NAMALWA (cell line): ENCODE measurements at regions not wholly inside any gene's neighbourhood (a gene's known extent, or its start where the extent isn't known, plus 50 kb on each side); places are given as distances from the start of the nearest gene placed in this dataset.

ENCODE experiments used
- DNase-seq: peaks from one replicate; pipeline ENCODE4 v3.0.0-alpha.2; 2015; ENCODE audit warnings: low spot score

DNA sequence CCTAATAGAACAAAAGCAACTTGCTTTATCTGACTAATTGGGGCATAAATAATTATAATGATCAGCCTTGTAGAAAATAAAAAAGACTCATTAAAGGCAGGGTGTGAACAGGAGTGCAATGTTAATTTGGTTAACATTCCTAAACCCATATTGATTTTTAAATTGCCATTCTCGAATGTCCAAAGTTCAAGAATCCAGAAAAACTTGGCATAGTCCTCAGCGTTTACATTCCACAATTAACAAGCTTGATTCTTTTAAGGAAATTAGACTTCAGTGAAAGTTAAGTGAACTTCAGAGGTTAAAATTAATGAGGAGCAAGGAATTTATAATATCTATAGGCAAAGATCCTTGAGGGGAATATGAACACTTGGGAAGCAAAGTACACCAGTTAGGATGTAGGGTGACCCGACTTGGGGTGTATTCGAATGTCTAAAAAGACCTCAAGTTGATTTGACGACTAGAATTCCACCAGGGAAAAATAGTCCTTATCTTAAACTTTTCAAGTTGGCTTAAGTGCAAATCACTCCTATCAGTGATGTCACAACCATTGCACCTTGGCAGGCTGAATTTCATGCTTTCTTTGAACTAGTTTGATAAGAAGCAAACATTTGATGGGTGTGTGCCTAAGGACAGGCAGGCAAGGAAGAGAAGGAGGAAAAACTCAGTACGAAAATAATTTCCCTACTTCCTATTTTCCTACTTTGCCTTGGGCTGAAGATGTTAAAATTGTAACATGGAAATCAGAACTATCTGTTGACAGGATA, 830.4 kb upstream of the COBL start:
- no peak for DNase-seq

DNA sequence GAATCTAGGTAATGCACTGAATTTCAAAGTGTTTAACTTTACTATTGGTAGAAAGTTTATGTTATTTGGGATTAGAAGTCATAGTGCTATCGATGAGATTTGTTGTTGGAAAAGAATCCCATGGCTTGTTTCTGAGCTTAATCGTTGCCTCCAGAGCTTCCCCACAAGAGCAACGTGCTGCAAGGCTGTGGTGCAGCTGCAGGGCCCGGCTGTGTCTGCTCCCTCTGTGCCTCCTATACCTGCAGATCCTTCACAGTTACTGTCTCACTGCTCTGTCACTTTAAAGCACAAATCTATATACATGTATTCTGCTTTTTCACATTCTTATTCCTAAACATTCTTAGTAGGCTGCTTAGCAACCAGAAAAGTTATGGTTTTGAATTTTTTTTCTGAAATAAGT, 826.6 kb upstream of the COBL start:
- DNase-seq, result no peak

DNA sequence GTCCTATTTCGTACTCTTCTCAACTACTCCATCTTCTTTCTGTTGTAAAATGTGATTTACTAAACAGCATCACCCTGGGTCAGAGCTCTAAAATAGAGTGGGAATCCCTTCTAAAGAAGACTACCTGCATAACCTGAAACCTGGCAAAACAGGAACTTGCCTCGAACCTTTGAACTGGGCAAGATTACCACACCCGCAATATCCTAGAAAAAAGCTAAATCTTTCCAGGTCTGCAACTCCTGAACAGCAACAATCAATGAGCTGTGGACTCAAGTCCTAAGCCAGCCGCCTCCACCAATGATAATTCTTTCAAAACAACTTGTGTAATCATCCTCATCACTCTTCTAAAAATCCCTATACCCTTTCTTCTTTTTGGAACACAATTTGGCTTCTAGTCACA, 824.2 kb upstream of the COBL start:
- no peak for DNase-seq

DNA sequence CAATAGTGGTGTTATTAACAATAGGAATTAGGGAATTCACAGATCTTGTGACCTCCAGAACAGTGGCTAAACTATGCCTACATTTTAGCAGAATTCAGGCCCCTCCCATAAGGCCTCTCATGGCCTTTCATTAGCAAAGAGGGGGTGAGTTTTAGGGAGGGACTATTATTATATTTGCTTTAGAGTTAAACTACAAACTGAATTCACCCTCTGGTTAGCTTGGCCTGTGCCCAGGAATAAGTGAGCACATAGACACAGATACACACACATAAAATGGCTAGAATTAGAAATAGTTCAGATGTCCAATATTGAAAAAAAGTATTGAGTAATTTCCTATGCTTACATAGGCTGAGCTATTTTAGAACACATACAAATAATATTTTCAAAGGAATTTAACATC, 818.8 kb upstream of the COBL start:
- no peak for DNase-seq

DNA sequence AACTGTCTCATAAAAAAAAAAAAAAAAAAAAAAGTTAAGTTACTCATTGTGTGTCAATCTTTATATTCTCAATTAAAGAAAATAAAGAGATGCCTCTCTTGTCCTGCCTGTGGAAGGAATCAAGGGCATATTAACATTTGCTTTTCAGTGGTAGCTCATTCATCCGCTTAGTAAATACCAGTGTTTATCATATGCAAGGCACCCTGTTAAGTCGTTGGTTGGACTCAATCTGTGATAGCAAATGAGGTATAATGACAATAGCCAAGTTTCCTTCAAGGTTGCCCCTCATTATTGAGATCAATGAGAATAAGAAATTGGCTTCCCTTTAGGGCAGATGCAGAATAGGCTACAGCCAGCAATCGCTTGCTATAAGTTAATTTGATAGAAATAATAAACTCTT, 812.7 kb upstream of the COBL start:
- DNase-seq, result no peak

DNA sequence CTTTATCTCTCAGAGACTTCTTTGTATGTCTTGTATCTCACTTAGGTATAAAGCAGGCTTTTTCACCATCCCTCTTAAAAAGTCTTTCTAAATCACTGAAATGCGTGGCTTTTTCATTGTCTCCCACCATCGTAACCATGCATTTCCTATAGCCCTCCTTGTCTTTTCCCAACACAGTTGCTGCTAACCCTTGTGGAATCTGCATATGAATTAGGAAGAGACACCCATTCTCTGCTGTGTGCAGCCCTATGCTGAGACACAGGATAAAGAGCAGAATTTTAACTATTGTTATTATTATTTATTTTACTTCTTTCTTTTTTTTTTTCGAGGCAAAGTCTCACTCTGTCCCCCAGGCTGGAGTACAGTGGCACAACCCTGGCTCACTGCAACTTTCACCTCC, 804.3 kb upstream of the COBL start:
- no peak for DNase-seq

DNA sequence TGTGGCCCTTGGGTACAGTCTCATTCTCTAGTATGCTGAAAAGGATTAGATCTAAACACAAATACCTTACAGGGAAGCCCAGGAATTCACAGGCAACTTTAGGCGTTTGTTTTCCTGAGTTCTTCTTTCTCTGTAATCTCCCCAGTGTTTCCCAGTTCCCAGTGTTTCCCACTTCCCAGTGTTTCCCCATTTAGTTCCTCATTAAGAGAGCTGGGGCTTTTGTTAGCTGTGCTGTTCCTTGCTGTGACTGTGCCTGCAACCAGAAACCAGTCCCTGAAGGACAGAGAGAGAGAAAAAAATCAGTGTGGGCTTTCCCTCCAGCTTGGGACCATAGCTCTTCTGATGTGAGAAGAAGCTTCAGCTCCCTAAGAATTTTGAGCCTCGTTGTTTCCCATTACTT, 802.9 kb upstream of the COBL start:
- DNase-seq, result no peak

DNA sequence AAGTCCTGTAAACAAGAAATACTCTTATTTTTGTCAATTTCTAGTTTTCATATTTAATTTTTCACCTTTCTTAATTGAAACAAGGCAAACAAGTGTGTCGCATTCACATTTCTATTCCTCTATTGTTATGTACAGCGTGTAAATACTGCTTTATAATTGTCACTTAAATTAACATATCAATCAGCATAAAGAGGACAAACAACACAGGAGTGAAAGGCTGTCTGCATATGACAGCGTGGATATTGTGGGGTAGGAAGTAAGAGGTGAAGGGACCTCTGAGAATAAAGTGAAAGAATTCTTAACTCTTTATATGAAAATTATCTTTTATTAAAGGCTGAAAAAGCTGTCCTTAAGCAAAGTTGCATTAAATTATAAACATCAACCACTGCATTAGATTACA, 797.9 kb upstream of the COBL start:
- no peak for DNase-seq

DNA sequence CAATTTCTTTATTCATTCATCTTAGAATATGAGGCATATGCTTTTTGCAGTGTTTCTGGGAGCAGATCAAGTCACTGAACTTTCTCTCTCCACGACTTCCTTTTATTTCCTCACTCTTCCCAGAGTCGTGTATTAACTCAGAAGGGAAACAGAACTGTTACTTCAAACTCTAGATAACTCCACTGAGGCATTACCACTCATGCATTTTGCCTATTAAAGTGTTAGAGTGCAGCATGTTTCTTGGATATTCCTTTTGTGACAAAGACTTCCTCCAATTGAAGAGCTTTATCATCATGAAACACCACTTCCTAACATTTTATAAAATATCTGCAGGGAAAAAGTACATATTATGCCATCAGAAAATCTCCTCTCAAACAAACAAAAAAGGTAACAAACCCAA, 797.4 kb upstream of the COBL start:
- no peak for DNase-seq

DNA sequence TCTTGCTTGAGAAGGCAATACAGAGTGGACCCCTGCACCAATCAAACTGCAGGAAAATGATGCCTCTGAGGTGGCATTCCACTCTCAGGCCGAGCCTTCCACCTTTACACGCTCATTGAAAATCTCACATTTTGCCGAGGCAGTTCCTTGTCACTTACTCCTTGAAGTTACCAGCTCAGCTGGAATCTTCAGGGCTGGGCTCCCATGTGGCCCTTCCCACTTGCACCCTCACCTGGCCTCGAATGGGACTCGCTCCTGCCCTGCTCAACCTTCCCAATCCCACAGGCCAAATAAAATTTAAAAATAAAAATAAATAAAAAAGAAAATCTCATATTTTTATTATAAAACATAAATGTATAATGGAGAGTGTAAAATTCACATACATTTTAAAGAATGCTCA, 790.7 kb upstream of the COBL start:
- no peak for DNase-seq

DNA sequence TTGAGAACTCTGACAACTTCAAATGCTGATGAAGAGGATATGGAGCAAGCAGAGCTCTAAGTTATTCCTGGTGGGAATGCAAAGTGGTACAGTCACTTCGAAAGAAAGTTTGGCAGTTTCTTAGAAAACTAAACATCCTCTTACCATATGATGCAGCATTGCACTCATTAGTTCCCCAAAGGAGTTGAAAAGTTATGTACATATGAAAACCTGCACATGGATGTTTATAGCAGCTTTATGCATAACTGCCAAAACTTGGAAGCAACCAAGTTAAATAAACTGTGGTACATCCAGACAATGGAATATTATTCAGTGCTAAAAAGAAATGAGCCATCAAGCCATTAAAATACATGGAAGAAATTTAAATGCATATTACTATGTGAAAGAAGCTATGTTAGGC, 779.3 kb upstream of the COBL start:
- no peak for DNase-seq

DNA sequence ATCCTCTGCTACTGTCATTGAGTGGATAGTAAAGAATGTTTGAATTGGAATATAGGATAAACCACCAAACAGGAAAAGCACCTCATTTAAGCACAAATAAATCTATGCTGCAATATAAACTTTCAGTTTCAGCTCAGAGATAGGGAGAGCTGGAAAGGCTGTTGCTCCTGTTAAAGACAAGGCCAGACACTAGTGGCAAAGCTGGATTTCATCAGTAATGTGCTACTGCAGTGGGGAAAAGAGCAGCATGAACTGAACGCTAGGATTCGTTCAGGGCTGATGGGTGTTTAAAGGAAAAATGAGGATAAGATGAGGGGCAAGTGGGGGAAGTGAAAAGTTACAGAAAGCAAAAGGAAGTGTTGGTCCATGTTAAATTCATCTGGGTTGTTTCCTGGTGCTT, 775.4 kb upstream of the COBL start:
- no peak for DNase-seq

DNA sequence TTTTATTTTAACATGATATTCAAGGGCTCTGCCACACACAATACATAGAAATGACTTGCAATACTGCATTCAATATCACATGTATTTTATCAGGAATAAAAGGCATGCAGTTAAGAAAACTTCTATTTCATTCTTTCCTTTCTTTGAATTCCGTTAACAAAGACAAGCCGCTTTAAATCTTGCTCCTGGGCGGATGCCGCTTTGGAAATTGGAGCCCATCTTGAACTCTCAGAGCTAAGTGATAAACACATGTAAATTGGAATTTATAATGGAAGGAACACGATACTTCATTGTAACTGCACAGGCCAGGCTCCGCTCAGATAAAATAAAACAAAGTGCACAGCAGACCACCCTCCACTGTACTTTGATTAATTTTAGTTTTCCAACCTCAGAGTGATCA, 774.5 kb upstream of the COBL start:
- no peak for DNase-seq

DNA sequence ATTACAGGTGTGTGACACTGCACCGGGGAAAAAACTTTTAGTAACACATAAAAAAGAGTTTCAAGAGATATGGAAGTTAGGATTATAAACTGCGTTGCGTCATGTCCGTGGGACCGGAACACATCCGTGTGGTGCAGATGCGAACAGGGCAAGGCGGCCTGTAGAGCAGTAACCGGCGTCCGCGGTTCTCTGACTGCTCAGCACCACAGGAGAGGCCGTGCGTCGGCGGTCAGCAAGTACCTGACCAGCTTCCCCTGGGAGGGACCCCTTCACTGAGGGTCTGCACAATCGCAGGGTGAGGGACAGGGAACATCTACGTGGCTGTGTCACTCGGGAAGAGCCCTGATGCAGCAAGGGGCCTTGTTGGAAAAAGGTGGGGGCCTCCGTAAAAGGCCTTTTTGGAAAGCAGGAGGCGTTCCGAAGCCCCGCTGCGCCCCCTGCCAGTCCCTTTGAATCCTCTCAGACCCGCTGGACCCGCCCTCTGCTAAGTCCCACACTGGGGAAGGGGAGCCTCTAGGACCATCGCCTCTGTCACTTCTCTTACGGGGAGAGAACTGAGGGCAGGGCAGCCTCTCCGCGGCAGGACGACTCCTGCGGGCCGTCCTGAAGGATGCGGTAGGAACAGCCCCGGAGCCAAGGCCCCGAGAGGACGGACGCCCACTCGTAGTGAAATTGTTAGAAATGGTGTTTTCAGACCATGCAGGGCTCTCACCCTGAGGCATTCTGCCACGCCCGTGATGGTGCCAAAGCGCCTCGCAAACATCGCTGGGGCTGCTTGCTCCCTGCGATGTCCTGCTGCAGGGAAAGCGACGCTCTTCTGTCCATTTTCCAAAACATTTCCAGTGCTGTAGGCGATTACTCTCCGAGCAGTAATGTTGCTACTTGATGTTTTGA, 771.6 kb upstream of the COBL start:
- no peak for DNase-seq

DNA sequence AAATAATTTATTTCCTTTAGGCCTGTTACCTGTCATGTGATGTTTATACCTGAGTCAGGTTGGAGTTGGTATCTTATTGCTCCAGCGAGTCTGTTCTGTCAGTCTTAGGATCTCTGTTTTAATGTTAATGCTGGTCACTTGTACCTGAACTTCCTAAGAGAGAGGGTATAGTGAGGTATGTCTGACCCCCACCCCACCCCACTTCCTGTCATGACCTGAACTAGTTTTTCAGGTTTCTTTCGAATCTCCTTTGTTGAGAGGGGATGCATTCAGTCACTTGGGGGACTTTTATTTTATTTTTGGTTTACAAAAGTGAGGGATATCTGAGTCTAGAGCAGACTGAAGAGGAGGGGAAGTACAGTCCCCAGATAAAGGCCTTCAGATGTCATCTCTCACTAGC, 769.0 kb upstream of the COBL start:
- DNase-seq, result no peak

DNA sequence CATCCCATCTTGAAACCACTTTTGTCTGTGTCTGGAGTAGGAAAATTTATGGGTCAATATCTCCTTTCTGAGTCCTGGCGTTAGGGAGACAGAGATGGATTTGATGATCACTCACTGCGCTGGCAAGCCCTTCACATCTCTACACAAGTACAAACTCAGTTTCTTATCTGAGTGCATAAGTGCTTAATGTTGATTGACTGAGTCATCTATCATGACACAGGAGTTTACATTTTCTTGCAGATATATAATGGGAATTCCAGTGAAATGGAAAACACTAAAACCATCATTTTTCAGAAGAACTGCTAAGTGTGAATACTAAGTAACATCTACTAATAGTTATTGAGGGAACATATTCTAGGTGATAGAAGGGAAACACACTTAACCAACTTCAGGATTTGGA, 763.9 kb upstream of the COBL start:
- DNase-seq, result no peak

DNA sequence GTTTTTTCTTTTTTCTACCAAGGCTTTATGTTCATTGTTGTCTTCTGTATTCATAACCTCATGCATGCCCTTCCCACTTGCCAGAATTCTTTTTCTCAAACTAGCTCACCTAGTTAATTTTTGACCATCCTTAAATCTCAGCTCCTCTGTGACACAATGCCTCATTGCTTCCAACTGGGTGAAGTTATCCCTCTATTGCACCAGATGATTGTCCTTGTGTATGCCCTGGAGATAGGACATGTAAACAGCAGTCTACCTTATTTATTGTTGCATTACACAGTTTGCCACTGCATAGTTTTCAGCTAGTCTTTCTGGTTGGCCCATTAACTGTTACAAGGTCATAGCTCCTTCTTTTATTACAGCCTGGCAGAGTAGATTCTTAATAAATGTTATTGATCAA, 763.1 kb upstream of the COBL start:
- no peak for DNase-seq

DNA sequence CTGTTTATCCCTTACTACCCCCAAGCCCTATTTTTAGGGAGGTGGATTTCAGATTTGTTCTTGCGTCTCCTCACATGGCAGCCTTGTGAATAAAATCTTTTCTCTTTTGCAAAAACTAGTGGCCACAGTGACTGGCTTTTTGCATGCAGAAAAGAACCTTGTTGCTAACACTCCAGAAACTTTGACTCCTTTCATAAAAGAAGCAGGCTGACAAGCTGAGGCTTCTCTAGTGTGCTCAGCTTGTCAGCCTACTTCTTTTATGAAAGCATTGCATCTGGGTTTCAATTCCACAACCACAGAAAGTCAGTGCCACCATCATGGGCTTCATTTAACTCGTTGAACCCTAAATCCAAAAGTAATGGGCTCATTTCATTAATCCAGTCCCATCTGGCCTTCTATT, 761.0 kb upstream of the COBL start:
- no peak for DNase-seq

DNA sequence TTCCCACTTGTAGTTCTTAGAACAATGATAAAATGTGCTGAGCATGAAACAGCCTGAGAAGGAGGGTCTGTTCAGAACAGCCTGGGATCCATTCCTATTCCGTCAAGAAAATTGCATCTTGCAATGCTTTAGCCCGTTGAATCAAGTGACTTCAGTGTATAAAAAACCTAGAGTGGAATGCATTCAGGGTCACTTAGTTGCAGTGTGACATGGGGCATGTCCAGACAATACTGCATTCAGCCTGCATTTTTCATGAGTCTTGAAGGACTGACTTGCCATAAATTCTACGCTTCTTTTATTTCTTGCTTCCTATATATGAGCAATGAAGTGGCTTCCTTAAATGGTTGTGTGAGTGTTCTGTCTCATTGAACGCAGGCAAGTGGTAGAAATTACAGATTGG, 758.3 kb upstream of the COBL start:
- DNase-seq, result no peak

DNA sequence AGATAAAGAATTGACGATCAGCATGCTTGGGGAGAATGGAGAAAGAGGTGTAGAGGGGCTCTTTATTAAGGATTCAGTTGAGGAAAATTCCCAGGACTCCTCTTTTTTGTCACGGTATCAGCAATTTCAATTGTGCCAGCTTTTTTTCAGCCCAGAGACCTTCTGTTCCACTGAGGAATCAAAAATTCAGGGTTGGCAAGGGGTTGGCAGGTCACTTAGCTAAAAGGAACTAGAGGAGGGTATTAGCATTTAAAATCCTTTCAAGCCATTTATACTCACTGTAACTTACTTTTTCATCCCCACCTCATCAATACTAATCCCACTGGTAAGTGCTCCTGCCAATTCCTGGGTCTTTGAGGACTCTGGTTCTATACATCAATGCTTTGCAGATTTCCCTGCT, 757.5 kb upstream of the COBL start:
- DNase-seq, result no peak

DNA sequence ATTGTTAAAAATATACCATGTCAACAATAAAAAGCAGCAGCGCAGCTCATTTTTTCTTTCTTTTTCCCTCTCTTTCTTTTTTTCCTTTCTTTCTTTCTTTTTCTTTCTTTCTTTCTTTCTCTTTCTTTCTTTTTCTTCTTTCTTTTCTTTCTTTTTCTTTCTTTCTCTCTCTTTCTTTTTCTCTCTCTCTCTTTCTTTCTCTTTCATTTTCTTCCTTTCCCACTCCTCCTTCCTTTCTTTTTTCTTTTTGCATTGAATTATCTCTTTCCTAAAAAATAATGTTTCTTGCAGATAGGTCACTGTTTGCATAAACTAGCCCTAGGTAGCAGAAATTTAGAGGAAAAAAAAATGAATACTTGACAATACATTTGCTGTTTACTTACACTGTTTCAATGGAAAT, 755.1 kb upstream of the COBL start:
- DNase-seq, result no peak

DNA sequence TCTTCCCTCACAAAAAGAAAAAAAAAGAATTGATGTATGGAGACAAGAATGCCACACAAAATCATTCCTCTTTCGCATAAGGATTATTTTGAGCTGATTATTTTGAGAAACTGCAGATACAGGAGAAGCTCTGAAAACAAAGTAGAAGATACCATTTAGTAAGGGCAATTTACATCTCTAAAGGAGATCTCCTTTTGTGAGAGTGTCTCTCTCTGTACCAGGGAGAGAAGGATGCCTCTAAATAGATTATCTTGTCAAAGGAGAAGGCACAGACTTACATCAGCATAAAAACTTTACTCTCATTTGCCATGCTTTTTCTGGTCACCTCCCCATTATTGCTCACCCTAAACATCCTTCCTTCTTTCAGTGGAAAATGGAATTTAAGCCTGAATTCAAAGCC, 747.9 kb upstream of the COBL start:
- no peak for DNase-seq

DNA sequence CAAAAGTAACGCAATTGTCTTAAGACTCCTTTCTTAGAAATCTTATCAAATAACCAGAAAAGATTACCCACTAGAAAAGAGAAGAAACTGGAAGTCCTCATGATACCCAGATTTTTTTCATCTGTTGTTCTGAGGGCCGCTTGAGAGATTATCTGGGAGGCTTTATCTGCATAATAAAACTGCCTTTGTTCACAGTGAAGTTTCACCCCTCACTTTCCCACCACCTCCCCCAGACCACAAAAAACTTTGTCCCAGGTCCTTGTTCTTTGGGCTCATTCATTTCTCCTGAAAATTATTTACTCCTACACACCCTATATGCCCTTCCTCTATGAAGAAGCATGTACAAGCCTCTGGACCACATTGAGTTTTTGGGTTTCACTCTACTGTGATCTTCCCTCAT, 745.1 kb upstream of the COBL start:
- DNase-seq, result no peak

DNA sequence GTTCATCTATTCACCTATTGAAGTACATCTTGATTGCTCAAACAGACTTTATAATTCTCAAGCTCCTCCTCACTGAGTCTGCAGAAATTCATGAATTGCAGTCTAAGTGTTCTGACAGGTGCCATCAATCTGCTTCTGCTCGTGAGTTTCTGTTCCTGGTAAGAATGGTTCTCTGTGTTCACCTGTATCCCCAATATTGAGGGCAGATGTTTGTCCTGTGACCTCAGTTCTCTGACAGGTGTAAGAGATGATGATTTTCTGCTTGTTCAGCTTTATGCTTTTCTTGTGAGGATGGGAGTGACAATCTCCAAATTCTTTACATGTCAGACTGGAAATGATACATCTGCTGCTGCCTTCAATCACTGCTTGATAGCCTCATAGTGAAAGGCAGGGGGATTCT, 736.9 kb upstream of the COBL start:
- no peak for DNase-seq
